ENCODE measurements at regions not wholly inside any gene's neighbourhood (a gene's known extent, or its start where the extent isn't known, plus 50 kb on each side); places are given as distances from the start of the nearest gene placed in this dataset.

DNA sequence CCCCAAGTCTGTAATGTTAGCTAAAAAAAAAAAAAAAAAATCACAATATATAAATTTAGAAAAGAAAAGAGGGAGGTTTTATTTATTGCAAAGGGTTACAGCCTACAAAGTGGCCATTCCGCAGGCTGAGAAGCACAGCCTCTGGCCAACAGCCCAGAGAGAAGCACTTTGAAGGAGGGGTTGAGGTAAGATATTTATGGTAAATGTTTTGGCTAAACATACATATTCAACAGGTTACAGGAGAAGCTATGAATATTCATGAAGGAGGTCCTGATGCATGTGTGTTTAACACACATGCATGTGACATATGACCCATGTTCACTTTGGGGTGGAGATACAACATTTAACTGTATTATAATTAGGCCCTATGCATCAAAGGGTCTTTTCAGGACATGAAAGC is 158.5 kb downstream of the TMEM114 start:
- no peaks in the 10 kb centered on the region for H3K9me3 ChIP-seq (ENCODE audit: low read depth)
- no peaks in the 10 kb centered on the region for H3K79me2 ChIP-seq (ENCODE audit: low read depth)
- no peak overlapping the region for H3K9ac ChIP-seq
- H3K4me1 ChIP-seq: peaks cover 9% of the 10 kb centered on the region
- no peaks in the 10 kb centered on the region for H3K36me3 ChIP-seq
- TF ChIP-seq EZH2phosphoT487 (IDR thresholded peaks at IDR 0.05): no peak
- no peak for TF ChIP-seq EZH2 (IDR thresholded peaks at IDR 0.05)
- TF ChIP-seq, protein P1, sequence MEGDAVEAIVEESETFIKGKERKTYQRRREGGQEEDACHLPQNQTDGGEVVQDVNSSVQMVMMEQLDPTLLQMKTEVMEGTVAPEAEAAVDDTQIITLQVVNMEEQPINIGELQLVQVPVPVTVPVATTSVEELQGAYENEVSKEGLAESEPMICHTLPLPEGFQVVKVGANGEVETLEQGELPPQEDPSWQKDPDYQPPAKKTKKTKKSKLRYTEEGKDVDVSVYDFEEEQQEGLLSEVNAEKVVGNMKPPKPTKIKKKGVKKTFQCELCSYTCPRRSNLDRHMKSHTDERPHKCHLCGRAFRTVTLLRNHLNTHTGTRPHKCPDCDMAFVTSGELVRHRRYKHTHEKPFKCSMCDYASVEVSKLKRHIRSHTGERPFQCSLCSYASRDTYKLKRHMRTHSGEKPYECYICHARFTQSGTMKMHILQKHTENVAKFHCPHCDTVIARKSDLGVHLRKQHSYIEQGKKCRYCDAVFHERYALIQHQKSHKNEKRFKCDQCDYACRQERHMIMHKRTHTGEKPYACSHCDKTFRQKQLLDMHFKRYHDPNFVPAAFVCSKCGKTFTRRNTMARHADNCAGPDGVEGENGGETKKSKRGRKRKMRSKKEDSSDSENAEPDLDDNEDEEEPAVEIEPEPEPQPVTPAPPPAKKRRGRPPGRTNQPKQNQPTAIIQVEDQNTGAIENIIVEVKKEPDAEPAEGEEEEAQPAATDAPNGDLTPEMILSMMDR (IDR thresholded peaks at IDR 0.05): no peak
- H3F3A ChIP-seq (ENCODE audit: low read depth): no peaks in the 10 kb centered on the region
- peaks cover 2% of the 10 kb centered on the region for H3K4me1 Mint-ChIP-seq
- no peak overlapping the region for H3K27ac Mint-ChIP-seq
- no peak for DNase-seq (ENCODE audit: low spot score)
- H3K4me3 Mint-ChIP-seq: no peak overlapping the region
- H2AFZ ChIP-seq (replicated peaks): no peak overlapping the region
- no peaks in the 10 kb centered on the region for H3K36me3 Mint-ChIP-seq
- peaks cover 2% of the 10 kb centered on the region for H3K9me3 Mint-ChIP-seq
- H3K27me3 Mint-ChIP-seq (ENCODE audit: insufficient read depth, low read depth): peaks cover 4% of the 10 kb centered on the region
- no peak overlapping the region for H3K4me2 ChIP-seq
- H4K20me1 ChIP-seq (ENCODE audit: low read depth): no peaks in the 10 kb centered on the region
- H3K4me3 ChIP-seq: no peak overlapping the region
- no peaks in the 10 kb centered on the region for H3K27me3 ChIP-seq
- no peak overlapping the region for H3K27ac ChIP-seq

DNA sequence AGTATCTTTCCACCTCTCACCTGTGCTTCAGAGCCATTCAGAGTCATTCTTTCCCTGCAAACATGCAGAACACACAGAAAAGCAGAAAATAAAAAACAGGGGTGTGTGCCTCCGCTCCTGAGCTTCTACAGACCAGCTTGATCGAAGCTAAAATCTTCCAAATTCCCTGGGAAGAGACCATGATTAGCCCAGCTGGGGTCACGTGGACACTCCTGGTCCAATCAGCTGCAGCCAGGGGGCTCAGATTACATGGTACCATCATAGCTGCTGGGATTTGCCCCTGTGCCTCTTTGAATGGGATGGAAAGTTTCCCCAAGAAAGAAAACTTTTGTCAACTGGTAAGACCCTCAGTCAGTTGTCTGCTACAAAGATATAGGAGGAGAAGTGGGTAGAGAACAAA is 159.9 kb downstream of the TMEM114 start:
- H3K27me3 Mint-ChIP-seq (ENCODE audit: insufficient read depth, low read depth): peaks cover 4% of the 10 kb centered on the region
- H3K4me1 ChIP-seq: peaks cover 9% of the 10 kb centered on the region
- no peaks in the 10 kb centered on the region for H4K20me1 ChIP-seq (ENCODE audit: low read depth)
- no peak for DNase-seq (ENCODE audit: low spot score)
- H3K27ac ChIP-seq: no peak overlapping the region
- no peak overlapping the region for H3K4me3 Mint-ChIP-seq
- H3K4me3 ChIP-seq: no peak overlapping the region
- no peaks in the 10 kb centered on the region for H3K27me3 ChIP-seq
- H3K79me2 ChIP-seq (ENCODE audit: low read depth): no peaks in the 10 kb centered on the region
- peaks cover 2% of the 10 kb centered on the region for H3K4me1 Mint-ChIP-seq
- no peak overlapping the region for H3K4me2 ChIP-seq
- H3K36me3 ChIP-seq: no peaks in the 10 kb centered on the region
- no peak overlapping the region for H2AFZ ChIP-seq (replicated peaks)
- H3K9me3 ChIP-seq (ENCODE audit: low read depth): no peaks in the 10 kb centered on the region
- TF ChIP-seq, protein P1 (IDR thresholded peaks at IDR 0.05): no peak
- no peak for TF ChIP-seq EZH2phosphoT487 (IDR thresholded peaks at IDR 0.05)
- TF ChIP-seq EZH2 (IDR thresholded peaks at IDR 0.05): no peak
- no peak overlapping the region for H3K27ac Mint-ChIP-seq
- H3K36me3 Mint-ChIP-seq: no peaks in the 10 kb centered on the region
- peaks cover 2% of the 10 kb centered on the region for H3K9me3 Mint-ChIP-seq
- no peak overlapping the region for H3K9ac ChIP-seq
- H3F3A ChIP-seq (ENCODE audit: low read depth): no peaks in the 10 kb centered on the region

DNA sequence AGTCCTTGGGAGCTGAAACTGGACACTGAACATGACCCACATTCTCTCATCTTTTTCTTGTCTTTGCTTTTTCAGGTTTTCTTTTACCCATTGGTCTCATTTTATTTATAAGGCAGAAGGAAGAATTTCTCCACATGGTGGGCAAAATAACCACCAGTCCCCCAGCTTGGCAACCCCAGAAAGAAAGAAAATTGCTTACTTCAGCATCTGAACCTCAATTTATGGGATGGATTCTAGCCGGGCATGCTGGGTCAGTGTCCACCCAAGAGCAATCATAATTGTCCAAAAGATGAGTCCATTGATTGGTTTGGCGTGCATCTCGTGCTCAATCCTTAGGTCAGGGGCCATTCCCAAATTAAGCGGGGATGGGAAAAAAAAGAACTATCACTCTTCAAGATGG is 163.7 kb downstream of the TMEM114 start:
- no peak for DNase-seq (ENCODE audit: low spot score)
- Histone ChIP-seq H3K4me2 (no peak overlapping the region), H4K20me1 (ENCODE audit: low read depth) (no peaks in the 10 kb centered on the region), H3K79me2 (ENCODE audit: low read depth) (no peaks in the 10 kb centered on the region), H3K36me3 (no peaks in the 10 kb centered on the region), H2AFZ (replicated peaks) (no peak overlapping the region), H3K9me3 (ENCODE audit: low read depth) (no peaks in the 10 kb centered on the region), H3F3A (ENCODE audit: low read depth) (no peaks in the 10 kb centered on the region), H3K4me1 (peaks cover 9% of the 10 kb centered on the region), H3K27ac (no peak overlapping the region), H3K27me3 (no peaks in the 10 kb centered on the region), H3K4me3 (no peak overlapping the region), H3K9ac (no peak overlapping the region)
- Mint-ChIP-seq H3K4me1 (peaks cover 2% of the 10 kb centered on the region), H3K36me3 (no peaks in the 10 kb centered on the region), H3K27ac (no peak overlapping the region), H3K9me3 (peaks cover 2% of the 10 kb centered on the region), H3K4me3 (no peak overlapping the region), H3K27me3 (ENCODE audit: insufficient read depth, low read depth) (peaks cover 2% of the 10 kb centered on the region)
- TF ChIP-seq EZH2 (IDR thresholded peaks at IDR 0.05): no peak
- TF ChIP-seq EZH2phosphoT487 (IDR thresholded peaks at IDR 0.05): no peak
- TF ChIP-seq, protein P1 (IDR thresholded peaks at IDR 0.05): no peak

All from neural progenitor cell (in vitro differentiated cells).